GM18505 (cell line): ENCODE measurements at regions not wholly inside any gene's neighbourhood (a gene's known extent, or its start where the extent isn't known, plus 50 kb on each side); places are given as distances from the start of the nearest gene placed in this dataset.

Experiments used
- ATAC-seq: cut with Tn5 transposase; IDR thresholded peaks from one replicate; pipeline ENCODE4 v1.9.1; 2021; ENCODE audit not compliant: unreplicated experiment
- POLR2A ChIP-seq: IDR thresholded peaks from 4 replicates; pipeline ENCODE4 v1.6.1; 2011; ENCODE audit warnings: borderline replicate concordance; ENCODE audit not compliant: insufficient read depth, insufficient read length; ENCODE audit errors: extremely low read depth

- ATAC-seq: no peak
- TF ChIP-seq POLR2A: no peak
Observed at GRCh38 chr22:48393041-48393370, 1434.7 kb downstream of the BRD1 start.

- TF ChIP-seq POLR2A: no peak
- no peak for ATAC-seq
Observed at GRCh38 chr22:48391820-48392219, 1435.9 kb downstream of the BRD1 start.

- ATAC-seq: no peak
- no peak for TF ChIP-seq POLR2A
Observed at GRCh38 chr22:48391171-48391711, 1436.4 kb downstream of the BRD1 start.

GRCh38 chr22:48389916-48390315 is 1437.8 kb downstream of the BRD1 start:
- no peak for TF ChIP-seq POLR2A
- ATAC-seq: no peak

- no peak for TF ChIP-seq POLR2A
- ATAC-seq: no peak
Observed at GRCh38 chr22:48382197-48382596, 1445.5 kb downstream of the BRD1 start.

- no peak for TF ChIP-seq POLR2A
- ATAC-seq: no peak
Observed at GRCh38 chr22:48380016-48380665, 1447.5 kb downstream of the BRD1 start.

GRCh38 chr22:48379371-48379770 is 1448.3 kb downstream of the BRD1 start:
- TF ChIP-seq POLR2A: no peak
- no peak for ATAC-seq

GRCh38 chr22:48378673-48379072 is 1449.0 kb downstream of the BRD1 start:
- no peak for ATAC-seq
- TF ChIP-seq POLR2A: no peak

GRCh38 chr22:48376936-48377712 is 1450.5 kb downstream of the BRD1 start:
- no peak for TF ChIP-seq POLR2A
- no peak for ATAC-seq

- ATAC-seq: no peak
Observed at GRCh38 chr22:48376428-48376827, 1451.2 kb downstream of the BRD1 start.

GRCh38 chr22:48373626-48374173 is 1454.0 kb downstream of the BRD1 start:
- ATAC-seq: no peak
- no peak for TF ChIP-seq POLR2A

More at GRCh38 chr22:48376428-48376827, 1451.2 kb downstream of the BRD1 start:
- no peak for TF ChIP-seq POLR2A

- no peak for TF ChIP-seq POLR2A
- no peak for ATAC-seq
Observed at GRCh38 chr22:48372390-48372789, 1455.3 kb downstream of the BRD1 start.

GRCh38 chr22:48371391-48371790 is 1456.3 kb downstream of the BRD1 start:
- no peak for TF ChIP-seq POLR2A
- no peak for ATAC-seq
